Endothelial cell of umbilical vein (primary cell): ENCODE measurements at regions not wholly inside any gene's neighbourhood (a gene's known extent, or its start where the extent isn't known, plus 50 kb on each side); places are given as distances from the start of the nearest gene placed in this dataset.

Source experiments
- BruUV-seq: library from RNA; stranded (reverse); fragments of 400-500 nt; replicated peaks from 2 replicates; lab custom pipeline; 2021; lab: Mats Ljungman, UMichigan
- CTCF ChIA-PET: fragments of 300-600, 350-600 bp; sonication (Branson Sonifier 250); formaldehyde crosslinking; loops from one replicate; lab custom pipeline; 2021; ENCODE audit warnings: antibody characterized with exemption, inconsistent platforms; lab: Charles Lee
- POLR2A ChIA-PET: fragments of 300-600, 350-600 bp; sonication (Branson Sonifier 250); formaldehyde crosslinking; loops from one replicate; lab custom pipeline; 2021; ENCODE audit warnings: antibody characterized with exemption, inconsistent platforms; lab: Charles Lee
- DNase-seq: peaks from one replicate; pipeline ENCODE4 v3.0.0-alpha.2; 2011; ENCODE audit warnings: low read depth, low spot score
- FAIRE-seq: peaks from 2 replicates; lab custom pipeline; 2011; peaks lifted over from hg19 to GRCh38; lab: Jason Lieb, UNC
- H2AFZ ChIP-seq: 2 replicates; pipeline ENCODE4 v1.6.0; 2012; ENCODE audit warnings: low read depth, low read length, control low read depth, inconsistent platforms
- H3K27ac ChIP-seq: 2 replicates; pipeline ENCODE4 v1.5.1; 2011; ENCODE audit warnings: low read depth, mild to moderate bottlenecking, control low read depth, low read length, moderate library complexity; ENCODE audit not compliant: insufficient read depth
- H3K27me3 ChIP-seq, 2 experiments: 2 replicates each; pipeline versions ENCODE4 v1.6.0 to v1.6.1; 2011; ENCODE audit warnings: low read length in 2 of 2, mixed read lengths in 1 of 2; ENCODE audit not compliant: control insufficient read depth in 2 of 2, insufficient read depth in 2 of 2
- H3K36me3 ChIP-seq, 2 experiments: 2 replicates in 1 of 2; 3 replicates in 1 of 2; pipeline ENCODE4 v1.5.1; 2011; ENCODE audit warnings: low read length in 2 of 2, mild to moderate bottlenecking in 1 of 2, moderate library complexity in 1 of 2; ENCODE audit not compliant: control insufficient read depth in 2 of 2, insufficient read depth in 2 of 2; ENCODE audit errors: extremely low read depth in 1 of 2
- H3K4me1 ChIP-seq: 3 replicates; pipeline ENCODE4 v1.5.1; 2011; ENCODE audit warnings: mild to moderate bottlenecking, low read length; ENCODE audit not compliant: control insufficient read depth, insufficient read depth; ENCODE audit errors: extremely low read depth
- H3K4me2 ChIP-seq: 2 replicates; pipeline ENCODE4 v1.6.1; 2011; ENCODE audit warnings: low read length, control low read depth, mixed read lengths; ENCODE audit not compliant: insufficient read depth
- H3K4me3 ChIP-seq, 3 experiments: fragments of 200-600 bp in 1 of 3; sonication (generic), shearing (Covaris generic) in 1 of 3; replicated peaks in 1 of 3; 2 replicates each; pipeline ENCODE4 v1.5.1; 2011 to 2016; ENCODE audit warnings: control low read depth in 3 of 3, low read length in 3 of 3, mild to moderate bottlenecking in 2 of 3, inconsistent platforms in 1 of 3, low read depth in 1 of 3, moderate library complexity in 1 of 3; ENCODE audit not compliant: insufficient read depth in 1 of 3
- H3K79me2 ChIP-seq: 2 replicates; pipeline ENCODE4 v1.6.0; 2012; ENCODE audit warnings: low read length, inconsistent platforms; ENCODE audit not compliant: control insufficient read depth, insufficient read depth
- H3K9ac ChIP-seq: replicated peaks from 2 replicates; pipeline ENCODE3; 2011; ENCODE audit warnings: low read length, control low read depth; ENCODE audit not compliant: insufficient read depth; ENCODE audit errors: extremely low read depth
- H3K9me1 ChIP-seq: replicated peaks from 3 replicates; pipeline ENCODE4 v1.6.0; 2011; ENCODE audit warnings: mild to moderate bottlenecking, low read length; ENCODE audit not compliant: control insufficient read depth, insufficient read depth; ENCODE audit errors: extremely low read depth
- H3K9me3 ChIP-seq: replicated peaks from 2 replicates; pipeline ENCODE4 v1.5.1; 2012; ENCODE audit warnings: low read length, inconsistent platforms; ENCODE audit not compliant: control insufficient read depth, insufficient read depth
- H4K20me1 ChIP-seq: replicated peaks from 2 replicates; pipeline ENCODE3; 2011; ENCODE audit warnings: mild to moderate bottlenecking, low read length; ENCODE audit not compliant: control insufficient read depth, insufficient read depth; ENCODE audit errors: extremely low read depth
- CTCF ChIP-seq, 2 donors: IDR thresholded peaks; 1 replicate in 1 of 2; 2 replicates in 1 of 2; pipeline ENCODE4 v1.5.1; 2011; ENCODE audit warnings: low read length in 2 of 2, mild to moderate bottlenecking in 2 of 2, moderate library complexity in 2 of 2, control low read depth in 1 of 2, inconsistent platforms in 1 of 2, low read depth in 1 of 2; ENCODE audit not compliant: insufficient read depth in 1 of 2; ENCODE audit errors: extremely low read depth in 1 of 2
- EZH2 ChIP-seq: IDR thresholded peaks from 2 replicates; pipeline ENCODE4 v1.6.1; 2012; ENCODE audit warnings: borderline replicate concordance, low read depth, mild to moderate bottlenecking, moderate library complexity, low read length, inconsistent platforms; ENCODE audit not compliant: severe bottlenecking
- FOS ChIP-seq: IDR thresholded peaks from 2 replicates; pipeline ENCODE4 v1.6.1; 2011; ENCODE audit warnings: mild to moderate bottlenecking, low read length, moderate library complexity, borderline replicate concordance; ENCODE audit not compliant: insufficient read depth
- GATA2 ChIP-seq: IDR thresholded peaks from 2 replicates; pipeline ENCODE4 v1.7.0; 2011; ENCODE audit warnings: low read depth, mild to moderate bottlenecking, moderate library complexity, mixed read lengths, low read length; ENCODE audit not compliant: insufficient read length, insufficient read depth
- JUN ChIP-seq: IDR thresholded peaks from 2 replicates; pipeline ENCODE4 v1.6.1; 2011; ENCODE audit warnings: borderline replicate concordance, low read depth; ENCODE audit not compliant: insufficient read length, insufficient read depth
- MYC ChIP-seq: IDR thresholded peaks from one replicate; pipeline ENCODE4 v1.6.1; 2011; ENCODE audit warnings: mild to moderate bottlenecking, low read depth, low read length
- POLR2A ChIP-seq: IDR thresholded peaks from 2 replicates; pipeline ENCODE4 v1.6.1; 2012; ENCODE audit warnings: low read depth, mild to moderate bottlenecking, control low read depth, low read length
- POLR2AphosphoS5 ChIP-seq: IDR thresholded peaks from 2 replicates; pipeline ENCODE4 v1.6.1; 2012; ENCODE audit warnings: low read depth, mild to moderate bottlenecking, control low read depth, low read length, moderate library complexity; ENCODE audit not compliant: insufficient read depth
- dilution Hi-C: fragments of 300-500 bp; cut with MboI; formaldehyde crosslinking; loops from one replicate; pipeline ENCODE4 v1.15.0; 2019; ENCODE audit warnings: low sequenced_read_pairs; ENCODE audit not compliant: extremely low pct_ligation_motif_present
- intact Hi-C: fragments of 100-400 bp; cut with micrococcal nuclease; formaldehyde crosslinking; loops from one replicate; pipeline ENCODE4 v1.10.0; 2022
- TF ChIP-seq, protein P1 (sequence below): IDR thresholded peaks from 2 replicates; pipeline ENCODE4 v1.6.1; 2011; ENCODE audit not compliant: insufficient read depth, insufficient read length

DNA sequence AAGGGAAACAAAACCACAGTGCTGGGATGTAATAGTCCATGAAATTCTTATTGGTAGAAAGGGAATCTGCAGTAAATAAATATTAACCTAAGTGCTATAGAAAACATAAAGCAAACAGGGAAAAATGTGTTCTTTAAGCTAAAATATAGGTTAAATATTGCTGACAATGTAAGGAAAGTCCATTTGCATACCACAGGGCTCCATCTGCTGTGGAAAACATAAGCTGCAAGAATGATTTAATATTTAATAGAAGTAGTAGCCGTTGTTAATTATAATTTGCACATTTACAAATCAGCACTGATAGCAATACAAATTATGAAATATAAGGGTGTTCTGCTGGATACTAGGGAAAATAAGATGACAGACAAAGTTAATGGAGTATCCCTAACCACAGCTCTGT lies 444.9 kb upstream of the PKN2 start:
- intact Hi-C loops (no loop called here), dilution Hi-C loops (no loop called here)
- no peaks in the 10 kb centered on the region for H3K9me1 ChIP-seq
- H3K27ac ChIP-seq, result no peak overlapping the region
- H4K20me1 ChIP-seq, result no peaks in the 10 kb centered on the region
- H3K4me2 ChIP-seq, result no peak overlapping the region
- no peak overlapping the region for H3K9ac ChIP-seq
- H3K79me2 ChIP-seq, result no peaks in the 10 kb centered on the region
- no peaks in the 10 kb centered on the region for H3K9me3 ChIP-seq
- BruUV-seq, result no TSS peak
- DNase-seq, result no peak
- no peak overlapping the region for H3K4me3 ChIP-seq
- no peaks in the 10 kb centered on the region for H3K36me3 ChIP-seq
- no peak for FAIRE-seq
- no peaks in the 10 kb centered on the region for H3K4me1 ChIP-seq
- no peaks in the 10 kb centered on the region for H3K27me3 ChIP-seq
- CTCF ChIA-PET, result interaction anchor here (1.0 to 1.5 kb wide), 2 partner anchors 11 to 59 kb away, joined by 4 to 16 read pairs; no protein-coding TSS in a partner anchor
- TF ChIP-seq EZH2, result no peak
- no peak for TF ChIP-seq MYC
- TF ChIP-seq JUN, result no peak
- no peak for TF ChIP-seq POLR2AphosphoS5
- no peak for TF ChIP-seq CTCF (IDR thresholded peaks at IDR 0.05; ENCODE audit: extremely low read depth in 1 of 2, insufficient read depth in 1 of 2, low read depth in 1 of 2, low read length in 2 of 2)
- TF ChIP-seq, protein P1, sequence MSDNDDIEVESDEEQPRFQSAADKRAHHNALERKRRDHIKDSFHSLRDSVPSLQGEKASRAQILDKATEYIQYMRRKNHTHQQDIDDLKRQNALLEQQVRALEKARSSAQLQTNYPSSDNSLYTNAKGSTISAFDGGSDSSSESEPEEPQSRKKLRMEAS, result no peak
- POLR2A ChIA-PET, result no interaction called here
- H2AFZ ChIP-seq, result no peak overlapping the region

- CTCF ChIA-PET, result no interaction called here
- intact Hi-C loops, result no loop called here
Observed at GRCh38 chr1:88247666-88248065, 436.4 kb upstream of the PKN2 start.

More at GRCh38 chr1:88247666-88248065, 436.4 kb upstream of the PKN2 start:
- no peak overlapping the region for H3K4me2 ChIP-seq
- H2AFZ ChIP-seq, result no peak overlapping the region
- FAIRE-seq, result no peak
- DNase-seq, result no peak
- POLR2A ChIA-PET, result no interaction called here
- H3K4me1 ChIP-seq, result no peaks in the 10 kb centered on the region
- H3K36me3 ChIP-seq, result no peaks in the 10 kb centered on the region
- H3K27ac ChIP-seq, result no peak overlapping the region
- dilution Hi-C loops, result no loop called here
- BruUV-seq, result no TSS peak
- no peaks in the 10 kb centered on the region for H4K20me1 ChIP-seq
- no peaks in the 10 kb centered on the region for H3K79me2 ChIP-seq
- TF ChIP-seq JUN (no peak), POLR2A (no peak), POLR2AphosphoS5 (no peak), GATA2 (no peak), FOS (no peak), CTCF (IDR thresholded peaks at IDR 0.05; ENCODE audit: extremely low read depth in 1 of 2, insufficient read depth in 1 of 2, low read depth in 1 of 2, low read length in 2 of 2) (no peak), MYC (no peak)
- H3K27me3 ChIP-seq, result no peaks in the 10 kb centered on the region
- H3K9me1 ChIP-seq, result no peaks in the 10 kb centered on the region
- H3K9ac ChIP-seq, result no peak overlapping the region
- H3K4me3 ChIP-seq, result no peak overlapping the region
- H3K9me3 ChIP-seq, result no peaks in the 10 kb centered on the region
